IPS-NIHi7 (cell line): ENCODE measurements at regions not wholly inside any gene's neighbourhood (a gene's known extent, or its start where the extent isn't known, plus 50 kb on each side); places are given as distances from the start of the nearest gene placed in this dataset.

Experiments used
- DNase-seq: peaks from one replicate; pipeline ENCODE4 v3.0.0; 2012; ENCODE audit warnings: mixed read lengths; ENCODE audit errors: extremely low spot score

- no peak for DNase-seq
These were observed 114.9 kb upstream of the SLC45A1 start for GRCh38 chr1:8203056-8203455.

GRCh38 chr1:8202182-8202905 lies 115.6 kb upstream of the SLC45A1 start:
- no peak for DNase-seq

- DNase-seq = peak; percentile 43
These were observed 116.5 kb upstream of the SLC45A1 start for GRCh38 chr1:8201331-8201861.

- no peak for DNase-seq
These were observed 117.4 kb upstream of the SLC45A1 start for GRCh38 chr1:8200317-8201115.

- DNase-seq = no peak
These were observed 119.4 kb upstream of the SLC45A1 start for GRCh38 chr1:8198522-8198921.

- peak; percentile 62 for DNase-seq
These were observed 120.2 kb upstream of the SLC45A1 start for GRCh38 chr1:8197493-8198282.

GRCh38 chr1:8194481-8195227 lies 123.3 kb upstream of the SLC45A1 start:
- DNase-seq = no peak

- DNase-seq = no peak
These were observed 124.0 kb upstream of the SLC45A1 start for GRCh38 chr1:8193840-8194406.

DNA sequence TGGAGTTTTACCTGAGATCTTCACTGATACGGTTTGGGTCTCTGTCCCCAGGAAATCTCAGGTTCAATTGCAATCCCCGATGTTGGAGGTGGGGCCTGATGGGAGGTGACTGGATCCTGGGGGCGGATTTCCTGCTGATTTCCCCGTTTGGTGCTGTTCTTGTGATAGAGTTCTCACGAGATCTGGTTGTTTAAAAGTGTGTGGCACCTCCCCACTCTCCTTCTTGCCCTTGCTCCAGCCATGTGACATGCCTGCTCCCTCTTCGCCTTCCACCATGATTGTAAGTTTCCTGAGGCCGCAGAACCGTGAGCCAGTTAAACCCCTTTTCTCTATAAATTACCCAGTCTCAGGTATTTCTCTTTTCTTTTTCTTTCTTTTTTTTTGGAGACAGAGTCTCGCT lies 126.4 kb upstream of the SLC45A1 start:
- no peak for DNase-seq

GRCh38 chr1:8189931-8190483 lies 127.9 kb upstream of the SLC45A1 start:
- DNase-seq = no peak

DNA sequence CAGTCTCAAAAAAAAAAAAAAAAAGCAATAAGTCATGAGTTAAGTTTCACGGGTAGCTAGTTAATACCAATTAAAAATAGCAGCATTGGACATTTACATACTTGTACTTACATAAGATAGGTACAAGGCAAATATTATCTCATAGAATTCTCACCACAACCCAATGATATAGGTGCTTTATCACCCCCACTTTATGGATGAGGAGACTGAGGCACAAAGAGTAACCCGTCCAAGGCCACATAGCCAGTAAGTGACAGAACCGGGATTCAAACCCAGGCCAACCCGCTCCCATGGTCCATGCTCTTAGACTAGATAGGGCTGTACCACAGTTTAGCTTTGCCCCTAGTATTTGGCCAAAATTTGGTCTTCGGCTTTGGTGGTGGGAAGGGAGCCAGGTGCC lies 132.5 kb upstream of the SLC45A1 start:
- no peak for DNase-seq

- DNase-seq = no peak
These were observed 133.6 kb upstream of the SLC45A1 start for GRCh38 chr1:8184301-8184700.

- no peak for DNase-seq
These were observed 135.7 kb upstream of the SLC45A1 start for GRCh38 chr1:8182034-8182761.

- no peak for DNase-seq
These were observed 138.7 kb upstream of the SLC45A1 start for GRCh38 chr1:8179132-8179793.

DNA sequence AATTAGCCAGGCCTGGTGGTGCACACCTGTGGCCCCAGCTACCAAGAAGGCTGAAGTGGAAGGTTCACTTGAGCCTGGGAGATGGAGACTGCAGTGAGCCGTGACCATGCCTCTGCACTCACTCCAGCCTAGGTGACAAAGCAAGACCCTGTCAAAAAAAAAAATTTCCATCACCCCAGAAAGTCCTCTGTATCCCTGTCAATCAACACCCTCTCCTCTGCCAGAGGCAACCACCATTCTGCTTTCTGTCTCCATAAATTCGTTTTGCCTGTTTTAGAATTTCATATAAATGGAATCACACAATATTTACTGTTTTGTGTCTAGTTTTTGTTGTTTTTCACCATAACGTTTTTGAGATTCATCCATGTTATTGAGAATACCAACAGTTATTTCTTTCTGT lies 141.6 kb upstream of the SLC45A1 start:
- DNase-seq = no peak

- DNase-seq = no peak
These were observed 143.1 kb upstream of the SLC45A1 start for GRCh38 chr1:8174807-8175206.

DNA sequence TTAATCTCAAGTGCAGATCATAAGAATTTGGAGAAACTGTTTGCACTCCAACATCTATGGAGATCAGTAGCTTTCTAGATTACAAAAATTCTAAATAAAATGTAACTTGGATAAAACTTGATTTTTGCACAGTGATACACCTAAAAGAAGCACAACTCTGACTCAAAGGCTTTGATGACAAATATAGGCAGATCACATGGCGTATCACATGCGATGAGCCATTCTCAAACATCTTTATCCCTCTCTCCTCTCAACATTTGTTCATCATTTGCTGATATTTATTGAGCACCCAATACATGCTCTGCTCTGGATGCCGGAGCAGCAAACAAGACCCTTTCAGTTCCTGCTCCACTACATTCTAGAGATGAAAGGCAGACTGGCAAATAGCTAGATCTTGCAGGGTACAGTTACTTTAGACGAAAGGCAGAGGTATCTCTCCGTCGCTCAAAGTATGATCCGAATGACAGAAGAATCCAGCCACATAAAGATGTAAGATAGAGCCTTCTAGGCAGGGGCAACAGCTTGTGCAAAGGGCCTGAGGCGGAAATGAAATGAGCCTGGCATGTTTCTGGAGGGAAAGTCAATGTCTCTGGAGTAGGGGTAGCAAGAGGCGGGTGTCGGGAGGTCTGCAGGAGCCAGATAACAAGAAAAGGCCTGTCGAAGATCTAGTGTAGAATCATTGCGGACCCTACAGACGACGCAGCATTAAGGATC lies 145.8 kb upstream of the ERRFI1 start:
- no peak for DNase-seq

DNA sequence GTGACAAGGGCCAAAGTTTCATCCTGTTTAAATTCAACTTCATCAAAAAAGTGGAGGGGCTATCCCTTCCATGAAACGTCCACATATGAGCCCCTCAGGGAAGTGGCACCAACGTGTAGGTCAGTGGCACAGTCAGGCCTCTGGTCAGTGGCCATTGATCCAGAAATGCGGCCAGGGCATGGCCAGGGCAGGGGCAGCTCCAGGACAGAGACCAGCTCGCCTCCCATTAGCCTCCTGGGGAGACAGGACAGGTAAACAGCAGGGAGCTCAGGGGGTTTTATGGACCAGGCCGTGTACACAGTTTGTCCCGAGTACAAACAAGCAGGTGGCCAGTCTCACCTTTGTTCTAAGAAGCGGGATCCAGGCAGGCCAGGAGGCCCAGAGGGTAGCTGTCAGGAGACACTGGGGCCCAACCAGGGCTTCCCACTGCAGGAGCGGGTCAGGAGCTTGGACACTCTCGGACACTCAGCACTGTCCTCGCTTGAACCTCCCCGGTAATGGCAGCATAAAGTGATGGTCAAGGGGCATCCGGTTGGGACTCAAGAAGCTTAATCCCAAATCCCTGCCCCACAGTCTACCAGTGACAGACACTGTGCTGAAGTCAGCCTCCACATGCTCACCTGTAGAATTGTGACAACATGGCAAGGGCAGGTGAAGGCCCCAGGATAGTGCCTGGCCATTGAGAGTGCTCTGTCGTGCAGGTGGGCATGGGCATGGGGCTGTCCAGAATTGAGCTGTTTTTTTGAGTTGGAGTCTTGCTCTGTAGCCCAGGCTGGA lies 144.1 kb upstream of the ERRFI1 start:
- no peak for DNase-seq
